Fibroblast of mammary gland (primary cell): ENCODE measurements at regions not wholly inside any gene's neighbourhood (a gene's known extent, or its start where the extent isn't known, plus 50 kb on each side); places are given as distances from the start of the nearest gene placed in this dataset.

Experiments used
- DNase-seq: peaks from one replicate; pipeline ENCODE4 v3.0.0-alpha.2; 2010; ENCODE audit warnings: low read depth
- H3K4me3 ChIP-seq: 2 replicates; pipeline ENCODE4 v1.5.1; 2011; ENCODE audit warnings: low read depth, mild to moderate bottlenecking, low read length, moderate library complexity; ENCODE audit not compliant: control insufficient read depth
- TF ChIP-seq, protein P1 (sequence below): conservative IDR thresholded peaks from 2 replicates; pipeline ENCODE4 v1.5.1; 2011; ENCODE audit warnings: low read depth, low read length, inconsistent platforms; ENCODE audit not compliant: control insufficient read depth, insufficient read depth

DNA sequence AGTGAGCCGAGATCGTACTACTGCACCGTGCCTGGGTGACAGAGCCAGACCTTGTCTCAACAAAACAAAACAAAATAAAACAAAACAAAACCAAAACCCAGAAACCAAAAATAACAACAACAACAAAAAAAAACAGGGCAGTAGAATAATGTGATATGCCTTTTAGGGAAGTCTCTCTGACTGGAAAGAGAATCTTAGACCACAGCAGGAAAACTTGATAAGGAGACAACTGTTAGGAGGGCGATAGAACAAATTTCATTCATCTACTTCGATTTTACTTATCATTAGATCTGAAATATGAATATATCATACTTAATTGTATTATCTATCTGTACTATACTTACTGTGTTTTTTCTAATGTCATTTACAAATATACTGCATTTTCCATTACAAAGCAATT is 109.0 kb upstream of the CNTNAP5 start:
- DNase-seq: no peak
- H3K4me3 ChIP-seq: no peak overlapping the region
- TF ChIP-seq, protein P1, sequence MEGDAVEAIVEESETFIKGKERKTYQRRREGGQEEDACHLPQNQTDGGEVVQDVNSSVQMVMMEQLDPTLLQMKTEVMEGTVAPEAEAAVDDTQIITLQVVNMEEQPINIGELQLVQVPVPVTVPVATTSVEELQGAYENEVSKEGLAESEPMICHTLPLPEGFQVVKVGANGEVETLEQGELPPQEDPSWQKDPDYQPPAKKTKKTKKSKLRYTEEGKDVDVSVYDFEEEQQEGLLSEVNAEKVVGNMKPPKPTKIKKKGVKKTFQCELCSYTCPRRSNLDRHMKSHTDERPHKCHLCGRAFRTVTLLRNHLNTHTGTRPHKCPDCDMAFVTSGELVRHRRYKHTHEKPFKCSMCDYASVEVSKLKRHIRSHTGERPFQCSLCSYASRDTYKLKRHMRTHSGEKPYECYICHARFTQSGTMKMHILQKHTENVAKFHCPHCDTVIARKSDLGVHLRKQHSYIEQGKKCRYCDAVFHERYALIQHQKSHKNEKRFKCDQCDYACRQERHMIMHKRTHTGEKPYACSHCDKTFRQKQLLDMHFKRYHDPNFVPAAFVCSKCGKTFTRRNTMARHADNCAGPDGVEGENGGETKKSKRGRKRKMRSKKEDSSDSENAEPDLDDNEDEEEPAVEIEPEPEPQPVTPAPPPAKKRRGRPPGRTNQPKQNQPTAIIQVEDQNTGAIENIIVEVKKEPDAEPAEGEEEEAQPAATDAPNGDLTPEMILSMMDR: no peak

GRCh38 chr2:123916531-123916930 is 108.6 kb upstream of the CNTNAP5 start:
- H3K4me3 ChIP-seq: no peak overlapping the region
- DNase-seq: no peak
- TF ChIP-seq, protein P1: no peak

GRCh38 chr2:123917241-123917640 is 107.8 kb upstream of the CNTNAP5 start:
- no peak overlapping the region for H3K4me3 ChIP-seq
- TF ChIP-seq, protein P1: no peak
- DNase-seq: no peak

- TF ChIP-seq, protein P1: no peak
- H3K4me3 ChIP-seq: no peak overlapping the region
- DNase-seq: no peak
These were observed 96.7 kb upstream of the CNTNAP5 start for GRCh38 chr2:123928358-123928757.

- TF ChIP-seq, protein P1: no peak
- DNase-seq: no peak
- no peak overlapping the region for H3K4me3 ChIP-seq
These were observed 89.7 kb upstream of the CNTNAP5 start for GRCh38 chr2:123935405-123935804.

- DNase-seq: peak; percentile 54
- TF ChIP-seq, protein P1: no peak
- H3K4me3 ChIP-seq: no peak overlapping the region
These were observed 71.2 kb upstream of the CNTNAP5 start for GRCh38 chr2:123953846-123954245.

GRCh38 chr2:123958011-123958410 is 67.1 kb upstream of the CNTNAP5 start:
- DNase-seq: no peak
- no peak overlapping the region for H3K4me3 ChIP-seq
- TF ChIP-seq, protein P1: no peak
